HL-60 (cell line): ENCODE measurements at regions not wholly inside any gene's neighbourhood (a gene's known extent, or its start where the extent isn't known, plus 50 kb on each side); places are given as distances from the start of the nearest gene placed in this dataset.

Experiments used
- DNase-seq, 2 experiments: peaks; one replicate each; pipeline ENCODE4 v3.0.0-alpha.2; 2010 to 2020; ENCODE audit warnings: low read depth in 1 of 2, low spot score in 1 of 2
- H3K27ac ChIP-seq: fragments of 250-450 bp; sonication (Bioruptor Pico); replicated peaks from 2 replicates; pipeline ENCODE4 v1.5.1; 2020; ENCODE audit warnings: mild to moderate bottlenecking, moderate library complexity
- H3K27me3 ChIP-seq: fragments of 250-450 bp; sonication (Bioruptor Pico); 2 replicates; pipeline ENCODE4 v1.5.1; 2021; ENCODE audit warnings: mild to moderate bottlenecking, moderate library complexity; ENCODE audit not compliant: insufficient read depth, poor library complexity, severe bottlenecking
- H3K4me3 ChIP-seq: replicated peaks from 2 replicates; pipeline ENCODE4 v1.5.1; 2011; ENCODE audit warnings: mild to moderate bottlenecking, control low read depth, low read length; ENCODE audit not compliant: insufficient read depth
- CTCF ChIP-seq: IDR thresholded peaks from one replicate; pipeline ENCODE4 v1.5.1; 2011; ENCODE audit warnings: low read length, control low read depth, inconsistent platforms; ENCODE audit not compliant: insufficient read depth
- GABPA ChIP-seq: IDR thresholded peaks from 2 replicates; pipeline ENCODE4 v1.6.1; 2012; ENCODE audit warnings: low read depth
- POLR2AphosphoS5 ChIP-seq: IDR thresholded peaks from 2 replicates; pipeline ENCODE4 v1.6.1; 2012; ENCODE audit warnings: low read depth
- REST ChIP-seq: IDR thresholded peaks from 2 replicates; pipeline ENCODE4 v1.6.1; 2012; ENCODE audit warnings: low read depth; ENCODE audit not compliant: insufficient replicate concordance
- SPI1 ChIP-seq: IDR thresholded peaks from 2 replicates; pipeline ENCODE4 v1.6.1; 2012; ENCODE audit warnings: low read depth, mild to moderate bottlenecking, borderline replicate concordance

DNA sequence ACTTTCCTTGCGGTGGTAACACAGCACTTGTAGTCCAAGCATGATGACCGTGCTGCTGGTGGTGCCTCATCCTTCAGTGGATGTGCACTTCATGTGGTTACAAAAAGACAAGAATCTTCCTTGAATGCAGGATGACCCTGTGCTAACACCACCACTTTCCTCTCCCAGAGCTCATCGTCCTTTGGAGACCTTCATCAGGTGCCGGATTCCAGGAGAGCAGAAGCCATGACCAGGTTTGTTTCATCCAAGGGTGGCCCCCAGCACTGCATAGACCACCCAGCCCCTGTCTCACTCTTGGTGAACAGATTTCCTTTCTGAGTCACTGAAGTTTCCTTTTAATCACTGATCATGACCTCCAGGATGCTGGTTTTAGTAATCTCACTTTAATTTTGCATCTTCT lies 101.2 kb upstream of the SYNDIG1 start:
- TF ChIP-seq GABPA (no peak), SPI1 (no peak), REST (no peak), CTCF (no peak), POLR2AphosphoS5 (no peak)
- Histone ChIP-seq H3K27me3 (no peaks in the 10 kb centered on the region), H3K27ac (no peak overlapping the region), H3K4me3 (no peak overlapping the region)
- DNase-seq: no peak

DNA sequence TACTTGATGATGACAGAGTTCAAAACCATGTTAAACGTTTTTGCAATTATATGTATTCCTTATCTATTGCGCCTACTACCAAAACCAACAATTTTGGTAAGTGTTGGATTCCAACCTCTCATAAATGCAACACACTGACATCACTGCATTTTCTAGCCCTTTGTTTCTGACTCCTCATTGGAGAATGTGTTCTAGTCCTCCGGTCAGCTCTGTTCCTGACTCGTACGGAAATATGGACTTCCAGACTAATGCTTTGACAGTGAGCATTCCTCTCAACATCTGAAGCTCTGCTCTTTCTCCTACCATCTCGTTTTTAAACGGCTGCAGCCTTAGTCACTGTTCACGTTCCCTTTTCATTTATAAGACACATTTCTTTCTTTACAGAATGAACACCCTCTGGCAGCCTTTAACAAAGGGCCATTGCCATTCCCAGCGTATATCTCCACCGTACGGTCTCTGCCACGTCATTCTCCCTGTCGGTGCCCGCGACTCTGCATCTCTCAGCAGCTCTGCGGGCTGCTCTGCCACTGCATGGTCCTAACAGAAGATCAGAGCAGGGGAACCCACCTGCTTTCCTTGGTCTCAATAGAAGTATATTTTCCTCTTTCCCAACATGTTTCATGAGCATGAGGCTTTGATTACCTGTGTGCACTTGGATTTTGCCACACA lies 103.0 kb upstream of the SYNDIG1 start:
- no peak for TF ChIP-seq POLR2AphosphoS5
- no peak for TF ChIP-seq CTCF
- no peak for TF ChIP-seq GABPA
- TF ChIP-seq SPI1: no peak
- no peak for TF ChIP-seq REST

DNA sequence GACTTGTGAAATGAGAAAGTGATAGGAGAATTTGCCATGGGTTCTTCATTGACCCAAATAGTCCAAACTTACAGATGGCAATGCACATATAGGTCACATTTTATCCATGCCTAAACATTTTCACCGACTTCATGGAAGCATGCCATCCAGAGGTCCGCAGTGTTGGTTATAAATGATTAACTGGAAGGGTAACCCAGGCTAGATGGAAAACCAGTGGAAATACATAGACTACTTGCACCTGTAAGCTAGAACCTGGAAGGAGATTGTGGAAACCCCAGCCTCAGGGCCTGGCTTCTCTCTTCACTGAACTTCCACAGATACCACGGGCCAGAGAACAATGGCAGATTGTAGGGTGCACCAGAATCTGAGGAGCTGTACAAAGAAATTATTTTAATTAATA lies 103.8 kb upstream of the SYNDIG1 start:
- DNase-seq: no peak
- H3K27ac ChIP-seq: no peak overlapping the region
- TF ChIP-seq SPI1 (no peak), GABPA (no peak), CTCF (no peak), REST (no peak), POLR2AphosphoS5 (no peak)
- no peaks in the 10 kb centered on the region for H3K27me3 ChIP-seq
- no peak overlapping the region for H3K4me3 ChIP-seq

More for the DNA sequence above, 103.0 kb upstream of the SYNDIG1 start:
- Histone ChIP-seq H3K27me3 (no peaks in the 10 kb centered on the region), H3K27ac (no peak overlapping the region), H3K4me3 (no peak overlapping the region)
- DNase-seq: no peak
